LNCaP clone FGC (cell line): ENCODE measurements at regions not wholly inside any gene's neighbourhood (a gene's known extent, or its start where the extent isn't known, plus 50 kb on each side); places are given as distances from the start of the nearest gene placed in this dataset.
"Not testable (repeated sequence)": the region's sequence is repeated elsewhere in the genome, so short reads cannot be mapped to it uniquely, and the experiment has no call there.

Experiments used
- DNase-seq: peaks from one replicate; pipeline ENCODE4 v3.0.0-alpha.2; 2011; ENCODE audit warnings: low read depth
- H3K4me3 ChIP-seq: 2 replicates; pipeline ENCODE4 v1.5.1; 2011; ENCODE audit warnings: mild to moderate bottlenecking, low read depth, low read length, control low read depth
- TF ChIP-seq, protein P1 (sequence below): IDR thresholded peaks from 2 replicates; pipeline ENCODE4 v1.5.1; 2012; ENCODE audit warnings: mild to moderate bottlenecking; ENCODE audit not compliant: control insufficient read depth, insufficient read depth; ENCODE audit errors: extremely low read depth

DNA sequence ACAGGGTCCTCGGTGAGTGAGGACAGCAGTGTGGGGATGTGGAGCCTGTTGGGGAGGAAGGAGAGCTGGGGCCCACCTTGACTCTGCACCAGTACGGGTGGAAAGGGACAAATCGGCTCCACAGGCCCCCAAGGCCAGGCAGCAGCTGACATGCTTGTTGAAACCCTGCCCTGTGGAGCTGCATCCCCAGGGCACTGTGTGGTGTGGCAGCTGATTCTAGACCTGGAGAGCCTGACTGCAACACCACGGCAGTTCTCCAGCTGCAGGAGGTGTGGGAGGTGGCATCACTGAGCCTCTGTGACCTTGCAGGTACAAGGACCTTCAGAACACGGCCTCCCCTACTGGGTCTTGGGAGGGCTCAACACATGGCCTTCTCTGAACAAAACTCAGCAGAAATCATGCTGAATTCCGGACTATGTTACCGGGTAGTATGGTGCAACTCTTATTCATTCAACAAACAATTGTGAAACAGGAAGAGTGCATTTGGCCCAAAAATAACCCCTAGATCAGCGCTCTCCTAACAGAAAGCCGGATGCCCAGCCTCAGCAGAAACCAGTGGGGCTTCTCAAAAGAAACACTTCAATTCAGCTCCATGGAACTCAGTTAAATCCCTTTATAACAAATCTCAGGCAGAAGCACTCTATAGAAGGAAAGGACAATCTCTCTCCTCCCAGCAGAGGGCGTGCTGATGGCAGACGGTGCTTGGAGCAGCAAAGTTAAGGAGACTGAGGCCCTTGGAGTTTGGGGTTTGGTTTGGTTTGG, 104.4 kb upstream of the SALL3 start:
- H3K4me3 ChIP-seq: no peak overlapping the region
- TF ChIP-seq, protein P1, sequence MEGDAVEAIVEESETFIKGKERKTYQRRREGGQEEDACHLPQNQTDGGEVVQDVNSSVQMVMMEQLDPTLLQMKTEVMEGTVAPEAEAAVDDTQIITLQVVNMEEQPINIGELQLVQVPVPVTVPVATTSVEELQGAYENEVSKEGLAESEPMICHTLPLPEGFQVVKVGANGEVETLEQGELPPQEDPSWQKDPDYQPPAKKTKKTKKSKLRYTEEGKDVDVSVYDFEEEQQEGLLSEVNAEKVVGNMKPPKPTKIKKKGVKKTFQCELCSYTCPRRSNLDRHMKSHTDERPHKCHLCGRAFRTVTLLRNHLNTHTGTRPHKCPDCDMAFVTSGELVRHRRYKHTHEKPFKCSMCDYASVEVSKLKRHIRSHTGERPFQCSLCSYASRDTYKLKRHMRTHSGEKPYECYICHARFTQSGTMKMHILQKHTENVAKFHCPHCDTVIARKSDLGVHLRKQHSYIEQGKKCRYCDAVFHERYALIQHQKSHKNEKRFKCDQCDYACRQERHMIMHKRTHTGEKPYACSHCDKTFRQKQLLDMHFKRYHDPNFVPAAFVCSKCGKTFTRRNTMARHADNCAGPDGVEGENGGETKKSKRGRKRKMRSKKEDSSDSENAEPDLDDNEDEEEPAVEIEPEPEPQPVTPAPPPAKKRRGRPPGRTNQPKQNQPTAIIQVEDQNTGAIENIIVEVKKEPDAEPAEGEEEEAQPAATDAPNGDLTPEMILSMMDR: peak; percentile 77
- no peak for DNase-seq

DNA sequence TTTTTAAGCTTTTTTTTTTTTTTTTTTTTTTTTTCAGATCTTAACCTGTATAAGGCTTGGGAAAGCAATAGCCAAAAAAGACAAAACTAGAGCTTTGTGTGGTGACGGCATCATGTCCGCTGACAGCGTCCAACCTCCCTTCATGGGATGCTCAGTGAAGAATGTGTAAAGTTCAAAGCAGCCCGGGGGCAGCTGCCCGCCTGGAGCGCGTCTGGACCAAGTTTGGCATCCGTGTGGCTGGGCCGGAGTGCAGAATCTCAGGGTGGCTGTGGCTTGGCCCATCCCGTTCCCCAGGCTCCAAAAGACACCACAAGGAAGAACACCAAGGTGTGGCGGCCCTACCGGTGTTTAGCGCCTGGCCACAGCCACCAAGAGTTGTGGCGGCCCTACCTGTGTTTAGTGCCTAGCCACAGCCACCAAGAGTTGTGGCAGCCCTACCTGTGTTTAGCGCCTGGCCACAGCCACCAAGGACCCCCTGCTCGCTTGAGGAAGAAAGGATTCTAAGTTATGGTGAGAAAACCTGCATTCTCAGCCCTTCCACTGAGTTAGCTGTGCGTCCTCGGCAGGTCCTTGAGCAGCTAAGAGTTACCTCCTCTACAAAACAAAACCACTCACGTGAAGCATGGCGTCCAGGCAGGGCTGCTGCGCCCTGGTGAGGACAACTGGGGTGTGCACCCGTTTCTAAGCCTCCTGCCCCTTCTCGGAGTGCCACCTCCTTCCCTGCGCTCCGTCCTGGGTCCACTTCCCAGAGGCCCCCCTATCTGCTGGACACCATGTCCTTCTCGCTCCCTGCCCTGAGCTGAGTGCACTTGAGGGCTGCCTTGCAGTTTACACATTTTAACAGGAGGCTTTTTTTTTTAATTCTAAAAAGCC, 103.6 kb upstream of the SALL3 start:
- DNase-seq: no peak
- TF ChIP-seq, protein P1: no peak
- no peak overlapping the region for H3K4me3 ChIP-seq

DNA sequence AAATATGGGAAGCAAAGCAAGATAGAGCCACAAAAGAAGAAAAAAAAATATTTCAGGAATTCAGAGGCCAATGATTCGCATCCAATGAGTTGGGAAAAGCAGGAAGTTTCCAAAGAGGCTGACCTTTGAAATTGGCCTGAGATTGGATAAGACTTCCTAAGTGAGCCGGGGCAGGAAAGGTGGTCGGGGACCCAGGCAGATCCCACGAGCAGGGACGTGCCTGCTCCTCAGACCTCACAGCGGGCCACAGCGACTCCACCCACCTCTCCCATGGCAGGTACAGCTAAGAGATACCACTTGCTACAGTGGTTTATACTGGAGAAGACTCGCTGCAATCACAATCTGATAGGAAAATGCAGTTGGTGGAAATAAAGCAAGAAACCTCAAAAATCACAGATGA, 102.8 kb upstream of the SALL3 start:
- H3K4me3 ChIP-seq: no peak overlapping the region
- DNase-seq: no peak
- TF ChIP-seq, protein P1: no peak

DNA sequence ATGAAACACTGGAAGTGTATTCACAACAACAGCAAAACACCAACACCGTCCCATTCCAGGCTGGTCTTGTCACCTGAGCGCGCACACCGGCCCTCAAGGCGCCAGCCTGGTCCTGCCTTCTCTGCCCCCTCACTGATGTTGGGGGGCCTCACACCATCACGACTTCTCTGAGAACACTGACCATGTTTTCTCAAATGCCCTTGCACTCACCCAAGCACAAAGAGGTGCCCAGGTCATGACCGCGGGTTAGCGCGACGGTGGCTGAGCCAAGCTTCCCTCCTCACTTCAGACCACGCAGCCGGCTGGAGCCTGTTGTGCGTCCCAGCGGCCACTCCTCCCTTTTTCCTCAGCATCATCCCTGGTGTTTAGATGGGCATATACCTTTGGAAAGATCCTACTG, 101.3 kb upstream of the SALL3 start:
- TF ChIP-seq, protein P1: no peak
- DNase-seq: no peak

DNA sequence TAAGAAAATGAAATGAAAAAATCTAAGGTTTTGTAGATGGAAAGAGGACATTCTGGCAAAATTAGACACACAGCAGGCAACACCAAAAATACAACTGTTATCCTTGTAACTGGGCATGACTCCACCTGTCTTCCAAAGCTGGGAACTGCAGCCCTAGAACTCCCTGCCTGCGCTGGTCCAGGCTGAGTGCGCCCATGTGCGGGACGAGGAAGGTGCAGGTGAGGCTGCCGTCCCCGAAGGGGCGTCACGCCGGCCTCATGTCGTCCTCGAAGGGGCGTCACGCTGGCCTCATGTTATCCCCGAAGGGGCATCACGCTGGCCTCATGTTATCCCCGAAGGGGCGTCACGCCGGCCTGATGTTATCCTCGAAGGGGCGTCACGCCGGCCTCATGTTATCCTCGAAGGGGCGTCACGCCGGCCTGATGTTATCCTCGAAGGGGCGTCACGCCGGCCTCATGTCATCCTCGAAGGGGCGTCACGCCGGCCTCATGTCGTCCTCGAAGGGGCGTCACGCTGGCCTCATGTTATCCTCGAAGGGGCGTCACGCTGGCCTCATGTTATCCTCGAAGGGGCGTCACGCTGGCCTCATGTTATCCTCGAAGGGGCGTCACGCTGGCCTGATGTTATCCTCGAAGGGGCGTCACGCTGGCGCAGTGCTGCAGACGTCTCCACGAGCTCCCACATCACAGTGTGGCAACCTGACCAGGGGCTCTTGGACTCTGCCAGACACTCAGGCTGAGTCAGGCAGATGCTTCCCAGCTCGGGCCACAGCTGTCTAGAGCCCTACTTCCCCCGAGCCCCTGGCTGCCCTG, 100.3 kb upstream of the SALL3 start:
- TF ChIP-seq, protein P1: peak; percentile 84
- not testable (repeated sequence) for H3K4me3 ChIP-seq, DNase-seq

More for the DNA sequence above, 101.3 kb upstream of the SALL3 start:
- H3K4me3 ChIP-seq: no peak overlapping the region

DNA sequence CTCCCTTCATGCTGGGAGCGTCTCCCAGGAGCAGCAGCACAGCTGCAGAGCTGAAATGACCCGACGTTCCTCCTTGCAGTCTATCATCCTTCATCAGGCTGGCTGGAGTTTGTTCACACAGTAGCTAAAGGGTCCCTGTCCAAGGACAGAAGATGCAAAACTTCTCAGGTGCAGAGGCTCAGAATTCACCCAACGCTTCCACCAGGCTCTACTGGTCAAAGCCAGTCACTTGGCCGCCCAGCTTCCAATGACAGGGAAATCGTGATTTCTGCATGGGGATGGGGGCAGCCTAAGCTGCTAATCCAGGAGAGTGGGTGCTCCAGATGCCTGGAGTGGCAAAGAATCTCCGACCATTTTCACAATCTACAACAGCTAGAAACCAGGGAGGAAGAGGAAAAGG, 97.0 kb upstream of the SALL3 start:
- no peak overlapping the region for H3K4me3 ChIP-seq
- DNase-seq: no peak
- TF ChIP-seq, protein P1: no peak
